ENCODE measurements at regions not wholly inside any gene's neighbourhood (a gene's known extent, or its start where the extent isn't known, plus 50 kb on each side); places are given as distances from the start of the nearest gene placed in this dataset.
"Not testable (repeated sequence)": the region's sequence is repeated elsewhere in the genome, so short reads cannot be mapped to it uniquely, and the experiment has no call there.

DNA sequence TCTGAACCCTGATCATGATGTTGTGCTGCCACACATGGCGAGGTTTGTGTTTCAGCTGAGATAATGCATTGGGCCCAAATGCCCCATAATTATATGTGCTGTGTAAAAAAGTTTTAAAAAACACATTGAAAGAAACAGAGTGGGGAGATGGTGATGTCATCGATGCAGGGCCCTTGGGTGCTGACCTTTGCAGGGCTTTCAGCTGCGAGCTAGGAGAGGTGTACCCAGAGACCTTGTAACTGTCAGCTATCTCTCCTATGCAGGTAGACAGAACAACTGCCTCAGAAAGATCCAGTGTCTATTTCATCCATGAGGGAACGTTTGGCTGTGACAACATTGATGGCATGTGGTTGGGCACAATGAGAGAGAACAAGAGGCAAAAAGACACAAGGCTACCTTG, 286.9 kb upstream of the CELF4 start:
- DNase-seq (ENCODE audit: low read depth in 2 of 2): no peak

DNA sequence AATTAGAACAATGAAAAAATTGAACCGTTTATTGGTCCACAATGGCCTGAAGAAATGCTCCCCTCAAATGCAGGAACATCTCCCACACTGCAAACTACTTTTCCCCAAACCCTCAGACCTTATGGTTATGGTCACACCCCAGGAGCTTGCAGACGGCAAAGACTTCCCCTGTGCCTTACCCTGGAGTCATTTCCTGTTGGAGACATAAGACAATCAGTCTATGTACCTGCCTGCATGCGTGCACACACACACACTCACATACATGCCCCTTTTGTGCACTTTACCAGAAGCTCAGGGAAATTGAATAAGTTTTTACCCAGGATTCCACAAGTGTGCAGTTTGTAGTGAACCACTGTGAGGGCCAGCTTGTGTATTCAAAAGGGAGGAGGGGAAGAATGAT, 281.9 kb upstream of the CELF4 start:
- DNase-seq (ENCODE audit: low read depth in 2 of 2): no peak

DNA sequence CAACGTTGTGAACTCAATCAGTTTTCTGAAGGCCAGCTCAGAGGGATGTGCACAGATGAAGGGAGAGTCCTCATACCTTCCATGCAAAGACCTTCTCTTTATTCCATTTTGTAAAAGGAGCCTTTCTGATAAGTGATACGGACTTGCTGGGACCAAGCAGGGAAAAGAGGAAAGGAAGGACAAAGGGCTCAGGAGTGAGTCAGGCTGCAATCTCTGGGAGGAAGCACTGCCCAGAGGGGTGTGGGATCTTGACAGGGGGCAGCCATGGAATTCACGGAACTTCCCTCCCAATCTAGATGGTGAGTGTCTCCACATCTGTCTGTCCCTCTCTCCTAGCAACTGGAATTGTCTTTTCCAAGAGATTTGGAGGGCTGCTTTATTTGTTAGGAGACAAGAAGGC, 281.4 kb upstream of the CELF4 start:
- DNase-seq (ENCODE audit: low read depth in 2 of 2): no peak

DNA sequence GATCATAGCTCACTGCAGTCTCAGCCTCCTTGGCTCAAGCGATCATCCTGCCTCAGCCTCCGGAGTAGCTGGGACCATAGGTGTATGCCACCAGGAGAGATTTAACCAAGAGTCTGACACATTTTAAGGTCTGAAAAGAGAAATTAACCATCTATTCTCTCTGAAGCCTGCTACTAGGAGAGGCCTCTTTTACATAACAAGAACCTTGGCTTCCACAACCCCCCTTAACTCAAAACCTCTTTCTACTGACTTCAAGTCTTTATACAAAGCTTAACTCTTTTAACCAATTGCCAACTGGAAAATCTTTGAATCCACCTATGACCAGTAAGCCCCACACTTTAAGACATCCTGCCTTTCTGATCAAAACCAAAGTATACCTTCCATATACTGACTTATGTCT, 279.9 kb upstream of the CELF4 start:
- DNase-seq (ENCODE audit: low read depth in 2 of 2): no peak

- DNase-seq (ENCODE audit: low read depth in 2 of 2): no peak
Measured at GRCh38 chr18:37844209-37844970, 278.8 kb upstream of the CELF4 start.

DNA sequence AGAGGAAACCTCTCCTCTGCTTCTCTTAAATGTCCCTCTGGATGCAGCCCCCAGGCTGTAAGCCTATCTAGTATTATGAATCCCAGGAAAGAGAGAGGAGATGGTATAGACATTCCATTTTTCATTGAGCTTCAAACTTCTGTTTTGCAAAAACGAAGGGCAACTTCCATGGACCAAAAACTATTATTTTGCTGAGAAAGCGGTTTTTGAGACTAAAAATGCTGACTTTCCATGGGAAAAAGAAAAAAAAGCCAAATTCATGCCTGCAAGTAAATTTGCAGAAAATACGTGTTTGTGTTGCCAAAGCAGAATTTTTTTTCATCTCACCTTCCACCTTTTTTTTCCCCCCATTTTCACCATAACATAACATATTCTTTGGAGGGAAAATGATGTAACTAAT, 272.5 kb upstream of the CELF4 start:
- DNase-seq (ENCODE audit: low read depth in 2 of 2): no peak

DNA sequence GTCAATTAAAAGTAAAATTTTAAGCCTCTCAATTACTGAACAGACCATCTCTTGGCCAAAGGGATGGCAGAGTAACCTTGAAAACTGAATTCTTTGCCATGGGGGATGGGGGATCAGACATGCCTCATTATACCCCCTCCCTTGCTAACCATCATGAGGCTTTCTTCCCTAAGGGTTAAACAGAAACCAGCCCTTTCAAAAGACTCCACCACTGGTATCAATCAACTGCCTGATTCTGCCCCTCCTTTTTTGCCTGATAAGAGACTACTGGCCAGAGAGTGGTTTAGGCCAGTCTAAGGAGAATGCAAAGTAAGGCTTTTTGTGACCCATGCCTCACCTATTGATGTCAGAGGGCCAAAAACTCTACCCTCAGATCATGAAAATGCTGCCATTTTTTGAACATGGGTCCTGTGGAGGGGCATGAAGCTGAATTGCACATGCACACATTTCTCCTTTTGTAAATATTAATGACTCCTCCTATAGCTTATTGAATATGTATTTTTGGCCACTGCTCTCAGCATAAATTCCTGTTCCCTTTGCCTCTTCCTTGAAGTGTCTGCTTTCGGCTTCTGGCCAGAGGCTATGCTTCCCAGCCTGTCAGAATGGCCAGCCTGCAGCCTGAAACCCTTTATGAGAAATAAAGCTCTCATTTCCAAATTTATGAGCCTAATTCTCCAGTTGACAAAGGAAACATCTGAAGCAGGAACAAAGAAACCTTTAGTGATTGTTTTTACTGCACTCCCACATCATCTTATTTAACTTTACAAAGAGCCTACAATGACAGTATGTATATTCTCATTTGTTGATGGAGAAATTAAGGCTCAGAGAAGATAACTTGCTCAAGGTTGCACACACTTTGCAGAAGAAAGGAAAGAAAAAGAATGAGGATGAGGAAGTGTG, 270.7 kb upstream of the CELF4 start:
- DNase-seq (ENCODE audit: low read depth in 2 of 2): no peak

DNA sequence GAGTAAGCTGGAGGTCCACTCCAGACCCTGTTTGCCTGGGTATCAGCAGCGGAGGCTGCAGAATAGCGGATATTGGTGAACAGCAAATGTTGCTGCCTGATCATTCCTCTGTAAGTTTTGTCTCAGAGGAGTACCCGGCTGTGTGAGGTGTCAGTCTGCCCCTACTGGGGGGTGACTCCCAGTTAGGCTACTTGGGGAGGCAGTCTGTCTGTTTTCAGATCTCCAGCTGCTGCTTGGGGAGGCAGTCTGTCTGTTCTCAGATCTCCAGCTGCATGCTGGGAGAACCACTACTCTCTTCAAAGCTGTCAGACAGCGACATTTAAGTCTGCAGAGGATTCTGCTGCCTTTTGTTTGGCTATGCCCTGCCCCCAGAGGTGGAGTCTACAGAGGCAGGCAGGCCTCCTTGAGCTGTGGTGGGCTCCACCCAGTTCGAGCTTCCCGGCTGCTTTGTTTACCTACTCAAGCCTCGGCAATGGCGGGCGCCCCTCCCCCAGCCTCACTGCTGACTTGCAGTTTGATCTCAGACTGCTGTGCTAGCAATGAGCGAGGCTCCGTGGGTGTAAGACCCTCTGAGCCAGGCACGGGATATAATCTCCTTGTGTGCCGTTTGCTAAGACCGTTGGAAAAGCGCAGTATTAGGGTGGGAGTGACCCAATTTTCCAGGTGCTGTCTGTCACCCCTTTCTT, 266.6 kb upstream of the CELF4 start:
- DNase-seq (ENCODE audit: low read depth in 2 of 2): not testable (repeated sequence)

GRCh38 chr18:37812961-37813360, 247.4 kb upstream of the CELF4 start:
- no peak for DNase-seq (ENCODE audit: low read depth in 2 of 2)

GRCh38 chr18:37805773-37806404, 240.3 kb upstream of the CELF4 start:
- DNase-seq (ENCODE audit: low read depth in 2 of 2): no peak

GRCh38 chr18:37796823-37797349, 231.3 kb upstream of the CELF4 start:
- no peak for DNase-seq (ENCODE audit: low read depth in 2 of 2)

DNA sequence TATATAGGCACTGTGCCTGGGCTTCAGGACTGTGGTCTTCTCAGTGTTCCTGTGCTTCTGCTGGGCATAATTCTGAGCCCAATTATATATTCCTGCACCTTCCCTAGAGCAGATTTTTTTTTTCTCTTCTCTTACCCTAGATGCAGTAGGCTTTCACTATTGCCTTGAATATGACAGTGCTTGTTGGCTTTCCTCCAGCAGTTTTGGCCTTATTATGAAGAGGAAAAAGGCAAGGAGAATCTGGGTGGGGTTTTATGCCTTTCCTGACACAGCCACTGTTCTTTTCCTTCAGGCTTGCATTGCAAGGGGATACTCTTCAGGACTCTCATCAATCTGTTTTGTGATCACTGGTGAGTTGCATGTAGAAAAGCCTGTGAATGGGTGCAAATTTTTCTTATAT, 221.9 kb upstream of the CELF4 start:
- no peak for DNase-seq (ENCODE audit: low read depth in 2 of 2)

GRCh38 chr18:37783771-37784170, 218.2 kb upstream of the CELF4 start:
- no peak for DNase-seq (ENCODE audit: low read depth in 2 of 2)

DNA sequence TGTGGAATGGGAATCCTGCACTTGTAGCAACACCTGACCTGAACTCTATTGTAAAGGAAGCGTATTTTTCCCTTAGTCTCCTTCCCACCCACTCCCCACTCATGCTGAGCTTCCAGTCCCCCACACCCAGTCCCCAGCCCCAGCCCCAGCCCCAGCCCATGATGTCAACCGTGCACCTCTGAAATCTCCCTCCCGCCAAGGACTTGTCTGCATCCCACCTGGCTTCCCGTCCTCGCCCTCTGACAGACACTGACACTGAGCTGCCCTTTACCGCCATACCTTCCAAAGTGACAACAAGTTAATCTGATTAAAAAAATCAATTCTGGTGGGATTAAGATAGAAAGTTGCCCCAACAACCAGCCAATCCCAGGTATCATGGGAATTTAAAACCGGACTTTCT, 213.6 kb upstream of the CELF4 start:
- DNase-seq (ENCODE audit: low read depth in 2 of 2): no peak

DNA sequence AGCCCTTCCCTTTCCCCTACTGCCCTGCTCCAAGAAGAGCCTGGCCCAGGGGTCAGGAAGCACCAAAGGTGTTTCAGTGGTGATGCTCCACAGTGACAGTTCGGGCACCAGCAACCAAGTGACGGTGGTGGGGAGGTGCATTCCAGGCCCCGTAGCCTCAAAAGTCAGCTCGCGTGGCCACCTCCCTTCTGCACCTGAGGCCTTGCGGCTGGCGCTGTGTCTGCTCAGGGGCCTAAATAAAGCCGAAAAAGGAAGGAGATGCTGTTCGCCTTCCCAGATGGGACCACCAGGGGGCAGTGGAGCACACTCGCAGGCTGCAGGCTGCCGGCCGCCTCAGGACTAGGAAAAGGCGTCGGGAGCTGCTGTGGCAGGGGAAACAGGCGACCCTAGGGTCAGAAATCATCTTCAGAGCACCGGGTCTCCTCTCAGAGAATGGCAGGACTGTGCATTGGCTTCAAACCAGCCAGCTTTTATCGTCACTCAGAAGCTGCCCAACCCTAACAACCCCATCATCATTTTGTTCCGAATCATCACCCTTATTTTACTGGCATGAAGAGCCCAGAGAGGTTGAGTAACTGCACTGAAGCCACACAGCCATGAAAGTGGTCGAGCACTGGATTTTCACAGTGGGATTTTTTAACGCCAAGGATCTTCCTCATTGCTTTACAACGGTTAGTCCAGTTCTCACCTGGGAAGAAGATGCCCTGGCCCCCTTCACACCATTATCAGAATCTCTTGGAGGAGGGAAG, 213.0 kb upstream of the CELF4 start:
- peak; percentile 0 to 28 for DNase-seq (ENCODE audit: low read depth in 2 of 2)

DNA sequence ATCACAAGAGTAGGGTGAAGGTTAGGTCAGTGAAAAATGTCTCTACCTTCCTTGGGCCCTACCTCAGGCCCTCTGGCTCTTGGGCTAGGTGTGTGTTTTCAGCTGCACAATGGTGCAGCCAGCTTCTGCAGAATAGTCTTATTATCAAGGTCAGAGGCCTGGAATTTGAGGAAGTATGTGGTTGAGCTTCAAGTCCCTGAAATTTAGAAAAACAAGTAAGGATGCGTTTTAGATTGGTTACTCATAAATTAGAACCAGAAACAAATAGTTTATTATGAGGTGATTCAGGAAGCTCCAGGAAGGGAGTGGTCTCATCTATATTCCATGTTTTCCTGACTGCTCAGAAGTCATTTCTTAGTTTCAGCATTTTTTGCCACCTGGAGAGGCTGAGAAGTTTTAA, 204.2 kb upstream of the CELF4 start:
- no peak for DNase-seq (ENCODE audit: low read depth in 2 of 2)

DNA sequence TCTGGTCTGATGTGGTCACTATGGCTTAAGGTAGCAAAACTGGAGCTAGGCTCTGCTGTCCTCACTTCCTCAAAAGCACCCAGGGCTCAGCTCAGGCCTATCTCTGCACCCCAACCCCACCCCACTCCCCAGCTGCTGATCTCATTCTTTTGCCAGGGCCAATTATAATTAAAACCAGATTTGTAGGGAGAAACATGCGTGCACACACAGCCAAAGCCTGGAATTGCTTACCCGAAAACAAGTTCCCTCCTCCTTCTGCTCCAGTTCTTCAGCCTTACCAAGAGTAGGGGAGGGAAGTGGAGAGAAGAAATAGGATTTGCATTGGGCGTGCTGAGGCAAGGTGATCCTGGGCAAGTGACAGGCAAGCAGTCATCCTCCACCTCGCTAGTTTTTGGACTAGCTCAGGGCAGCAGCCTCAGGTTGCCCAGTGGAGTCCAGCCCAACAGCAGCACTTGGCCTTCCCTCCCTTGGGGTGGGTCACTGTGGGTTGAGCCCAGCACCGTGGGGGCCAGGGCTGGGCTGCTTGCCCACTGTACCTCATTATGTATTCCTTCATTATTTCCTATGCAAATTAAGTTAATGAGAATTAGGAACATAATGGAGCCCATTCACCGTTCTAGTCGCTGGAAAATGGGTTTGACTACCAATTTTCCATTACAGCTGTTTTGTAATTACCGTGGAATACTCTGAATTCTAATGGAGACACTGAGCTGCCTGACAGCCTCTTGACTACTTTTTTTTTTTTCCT, 199.1 kb upstream of the CELF4 start:
- no peak for DNase-seq (ENCODE audit: low read depth in 2 of 2)

- DNase-seq (ENCODE audit: low read depth in 2 of 2): no peak
Measured at GRCh38 chr18:37762076-37762621, 196.6 kb upstream of the CELF4 start.

DNA sequence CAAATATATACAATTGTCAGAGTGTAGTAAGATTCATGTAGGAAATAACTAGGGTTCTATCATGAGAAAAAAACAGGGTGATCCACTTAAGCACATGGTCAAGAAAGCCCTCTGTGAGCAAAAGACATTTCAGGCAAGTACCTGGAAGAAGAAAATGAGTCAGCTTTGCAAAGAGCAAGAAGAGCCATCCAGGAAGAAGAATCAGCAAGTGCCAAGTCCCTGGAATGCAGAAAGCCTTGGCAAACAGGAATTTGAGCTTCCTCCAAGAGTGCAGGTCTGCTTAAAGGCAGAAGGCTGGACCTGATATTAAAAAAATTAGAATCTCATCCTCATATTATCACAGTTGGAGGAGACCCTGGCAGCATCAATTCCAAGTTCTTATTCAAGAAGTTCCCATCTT, 188.5 kb upstream of the CELF4 start:
- DNase-seq (ENCODE audit: low read depth in 2 of 2): no peak

DNA sequence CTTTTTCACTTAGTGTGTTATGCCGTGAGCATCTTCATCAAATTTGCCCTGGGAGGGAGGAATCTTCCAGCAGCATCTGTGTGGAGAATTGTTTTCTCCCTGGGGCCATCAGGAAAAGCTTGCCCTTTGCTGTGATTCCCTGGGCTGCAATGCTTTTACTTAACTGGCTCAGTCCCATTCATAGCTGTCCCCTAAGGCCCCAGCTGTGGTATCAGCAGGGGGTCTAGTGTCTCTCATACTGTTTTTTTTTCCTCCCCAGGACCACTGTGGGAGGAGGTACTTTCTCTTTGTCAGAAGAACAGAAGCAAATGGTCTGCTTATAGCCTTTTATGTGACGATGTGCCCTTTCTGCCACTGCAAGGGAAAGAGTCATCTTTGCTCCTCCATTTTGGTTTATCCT, 176.8 kb upstream of the CELF4 start:
- DNase-seq (ENCODE audit: low read depth in 2 of 2): no peak
